ENCODE measurements at regions not wholly inside any gene's neighbourhood (a gene's known extent, or its start where the extent isn't known, plus 50 kb on each side); places are given as distances from the start of the nearest gene placed in this dataset.

- TF ChIP-seq LARP7 (IDR thresholded peaks at IDR 0.05): no peak
- TF ChIP-seq MLLT1 (IDR thresholded peaks at IDR 0.05): no peak
- TF ChIP-seq CHD1 (IDR thresholded peaks at IDR 0.05; ENCODE audit: low read depth, low read length): no peak
- TF ChIP-seq YY1 (IDR thresholded peaks at IDR 0.05; ENCODE audit: low read depth, low read length): no peak
- no peak for TF ChIP-seq MYC (IDR thresholded peaks at IDR 0.05; ENCODE audit: insufficient read depth, insufficient read length, insufficient replicate concordance, low read length, severe bottlenecking)
- no peak for TF ChIP-seq ZBTB40 (IDR thresholded peaks at IDR 0.05; ENCODE audit: borderline replicate concordance)
- TF ChIP-seq CBX3 (IDR thresholded peaks at IDR 0.05; ENCODE audit: borderline replicate concordance, low read depth): no peak
- no peak for TF ChIP-seq ZBED1 (IDR thresholded peaks at IDR 0.05; ENCODE audit: borderline replicate concordance)
- no peak for TF ChIP-seq RBBP5 (conservative IDR thresholded peaks at IDR 0.05)
- TF ChIP-seq, protein P1, sequence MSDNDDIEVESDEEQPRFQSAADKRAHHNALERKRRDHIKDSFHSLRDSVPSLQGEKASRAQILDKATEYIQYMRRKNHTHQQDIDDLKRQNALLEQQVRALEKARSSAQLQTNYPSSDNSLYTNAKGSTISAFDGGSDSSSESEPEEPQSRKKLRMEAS (IDR thresholded peaks at IDR 0.05; ENCODE audit: low read depth, low read length): no peak
- no peak for TF ChIP-seq CREM (IDR thresholded peaks at IDR 0.05; ENCODE audit: low read depth)
- no peak for TF ChIP-seq HDAC2 (IDR thresholded peaks at IDR 0.05)
Observed at GRCh38 chr11:128089962-128090361, 497.4 kb downstream of the ETS1 start (continued).

All from GM12878 (cell line).